Activated naive CD8-positive, alpha-beta T cell treated with anti-CD3 and anti-CD28 coated beads, Interleukin-2, amount 50 U/mL, for 16 hours (primary cell): ENCODE measurements at regions not wholly inside any gene's neighbourhood (a gene's known extent, or its start where the extent isn't known, plus 50 kb on each side); places are given as distances from the start of the nearest gene placed in this dataset.
"Not testable (repeated sequence)": the region's sequence is repeated elsewhere in the genome, so short reads cannot be mapped to it uniquely, and the experiment has no call there.

Source experiments
- DNase-seq: peaks from one replicate; pipeline ENCODE4 v3.0.0-alpha.2; 2020; ENCODE audit warnings: low read depth, low spot score

- DNase-seq: not testable (repeated sequence)
Observed at GRCh38 chr5:176060472-176061268, 92.6 kb upstream of the THOC3 start.

- DNase-seq: not testable (repeated sequence)
Observed at GRCh38 chr5:176061269-176061622, 93.1 kb upstream of the THOC3 start.

- not testable (repeated sequence) for DNase-seq
Observed at GRCh38 chr5:176061660-176062059, 93.5 kb upstream of the THOC3 start.

GRCh38 chr5:176066262-176066945, 98.3 kb upstream of the THOC3 start:
- DNase-seq: not testable (repeated sequence)

GRCh38 chr5:176067162-176067561, 99.0 kb upstream of the THOC3 start:
- DNase-seq: not testable (repeated sequence)

- not testable (repeated sequence) for DNase-seq
Observed at GRCh38 chr5:176067948-176068347, 99.8 kb upstream of the THOC3 start.

- not testable (repeated sequence) for DNase-seq
Observed at GRCh38 chr5:176073996-176074571, 106.0 kb upstream of the THOC3 start.

GRCh38 chr5:176083717-176084116, 115.6 kb upstream of the THOC3 start:
- DNase-seq: not testable (repeated sequence)

- DNase-seq: not testable (repeated sequence)
Observed at GRCh38 chr5:176103083-176103482, 135.0 kb upstream of the THOC3 start.

- not testable (repeated sequence) for DNase-seq
Observed at GRCh38 chr5:176112888-176113287, 125.3 kb upstream of the SIMC1 start.

GRCh38 chr5:176113673-176114335, 124.4 kb upstream of the SIMC1 start:
- DNase-seq: not testable (repeated sequence)

- DNase-seq: not testable (repeated sequence)
Observed at GRCh38 chr5:176114825-176115224, 123.4 kb upstream of the SIMC1 start.

- DNase-seq: not testable (repeated sequence)
Observed at GRCh38 chr5:176117699-176118238, 120.5 kb upstream of the SIMC1 start.

GRCh38 chr5:176122361-176122760, 115.9 kb upstream of the SIMC1 start:
- DNase-seq: not testable (repeated sequence)

GRCh38 chr5:176124120-176124519, 114.1 kb upstream of the SIMC1 start:
- DNase-seq: not testable (repeated sequence)

- DNase-seq: no peak
Observed at GRCh38 chr5:176131771-176132170, 106.5 kb upstream of the SIMC1 start.

- DNase-seq: no peak
Observed at GRCh38 chr5:176132471-176133288, 105.5 kb upstream of the SIMC1 start.

GRCh38 chr5:176133289-176133870, 104.8 kb upstream of the SIMC1 start:
- no peak for DNase-seq

GRCh38 chr5:176133877-176134276, 104.3 kb upstream of the SIMC1 start:
- no peak for DNase-seq

GRCh38 chr5:176134529-176135223, 103.5 kb upstream of the SIMC1 start:
- DNase-seq: no peak
